ENCODE measurements at regions not wholly inside any gene's neighbourhood (a gene's known extent, or its start where the extent isn't known, plus 50 kb on each side); places are given as distances from the start of the nearest gene placed in this dataset.

DNA sequence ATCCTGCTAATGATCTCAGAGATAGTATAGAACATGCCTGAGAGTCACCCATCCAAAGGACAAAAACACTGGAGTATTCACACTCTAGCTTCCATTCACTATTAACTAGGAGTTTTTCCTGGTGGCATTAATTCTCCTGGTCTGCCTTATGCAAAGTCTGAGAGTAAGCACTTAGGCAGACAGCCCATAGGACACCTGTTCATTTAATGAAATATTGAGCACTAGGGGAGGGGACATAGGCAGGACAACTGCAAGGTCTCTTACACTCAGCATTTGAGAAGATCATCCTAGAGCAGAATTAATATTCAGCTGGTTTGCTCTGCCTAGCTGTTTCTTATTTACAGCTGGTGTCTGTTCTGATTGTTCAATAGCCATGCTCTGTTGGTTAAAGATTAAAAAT, 508.5 kb downstream of the CENPC start:
- no peaks in the 10 kb centered on the region for H3K36me3 Mint-ChIP-seq (ENCODE audit: insufficient read depth, unreplicated experiment)
- BruUV-seq (replicated peaks): no TSS peak
- no peak for DNase-seq (ENCODE audit: unreplicated experiment)
- peaks cover 26% of the 10 kb centered on the region for H3K4me1 Mint-ChIP-seq (ENCODE audit: insufficient read depth, unreplicated experiment)
- H3K27me3 Mint-ChIP-seq (ENCODE audit: insufficient read depth, unreplicated experiment): no peaks in the 10 kb centered on the region
- ChIA-PET CTCF (interaction anchor here (0.6 to 1.5 kb wide), 5 partner anchors 11 to 1401 kb away, joined by 3 to 5 read pairs (median 4); no protein-coding TSS in a partner anchor), POLR2A (interaction anchor here (1.7 kb wide), 1 partner anchor 12 kb away, joined by 5 read pairs; no protein-coding TSS in a partner anchor)
- H3K27ac Mint-ChIP-seq (ENCODE audit: low read depth, unreplicated experiment): no peak overlapping the region
- H3K9me3 Mint-ChIP-seq (ENCODE audit: unreplicated experiment): peaks cover 6% of the 10 kb centered on the region
- H3K4me3 Mint-ChIP-seq (ENCODE audit: unreplicated experiment): no peak overlapping the region
- intact Hi-C loops (cut with micrococcal nuclease): no loop called here
- TF ChIP-seq, protein P1, sequence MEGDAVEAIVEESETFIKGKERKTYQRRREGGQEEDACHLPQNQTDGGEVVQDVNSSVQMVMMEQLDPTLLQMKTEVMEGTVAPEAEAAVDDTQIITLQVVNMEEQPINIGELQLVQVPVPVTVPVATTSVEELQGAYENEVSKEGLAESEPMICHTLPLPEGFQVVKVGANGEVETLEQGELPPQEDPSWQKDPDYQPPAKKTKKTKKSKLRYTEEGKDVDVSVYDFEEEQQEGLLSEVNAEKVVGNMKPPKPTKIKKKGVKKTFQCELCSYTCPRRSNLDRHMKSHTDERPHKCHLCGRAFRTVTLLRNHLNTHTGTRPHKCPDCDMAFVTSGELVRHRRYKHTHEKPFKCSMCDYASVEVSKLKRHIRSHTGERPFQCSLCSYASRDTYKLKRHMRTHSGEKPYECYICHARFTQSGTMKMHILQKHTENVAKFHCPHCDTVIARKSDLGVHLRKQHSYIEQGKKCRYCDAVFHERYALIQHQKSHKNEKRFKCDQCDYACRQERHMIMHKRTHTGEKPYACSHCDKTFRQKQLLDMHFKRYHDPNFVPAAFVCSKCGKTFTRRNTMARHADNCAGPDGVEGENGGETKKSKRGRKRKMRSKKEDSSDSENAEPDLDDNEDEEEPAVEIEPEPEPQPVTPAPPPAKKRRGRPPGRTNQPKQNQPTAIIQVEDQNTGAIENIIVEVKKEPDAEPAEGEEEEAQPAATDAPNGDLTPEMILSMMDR (IDR thresholded peaks at IDR 0.05; ENCODE audit: unreplicated experiment): no peak

DNA sequence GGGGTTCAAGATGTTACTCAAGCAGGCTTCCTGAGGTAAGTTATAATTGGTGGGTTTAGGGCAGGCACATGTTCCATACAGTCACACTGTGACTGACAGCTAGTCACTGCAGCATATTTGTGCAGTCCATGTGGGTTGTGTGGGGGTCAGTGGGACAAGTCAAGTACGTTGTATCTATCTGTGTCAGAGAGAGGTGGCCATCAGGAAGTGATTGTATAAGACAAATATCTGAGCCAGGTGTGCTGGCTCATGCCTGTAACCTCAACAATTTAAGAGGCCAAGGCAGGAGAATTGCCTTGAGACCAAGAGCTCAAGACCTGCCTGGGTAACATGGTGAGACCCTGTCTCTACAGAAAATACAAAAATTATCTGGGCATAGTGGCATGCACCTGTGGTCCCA, 509.3 kb downstream of the CENPC start:
- no TSS peak for BruUV-seq (replicated peaks)
- peak overlapping the region; percentile 35 for H3K27ac Mint-ChIP-seq (ENCODE audit: low read depth, unreplicated experiment)
- H3K4me3 Mint-ChIP-seq (ENCODE audit: unreplicated experiment): no peak overlapping the region
- peak; percentile 25 for DNase-seq (ENCODE audit: unreplicated experiment)
- no peaks in the 10 kb centered on the region for H3K36me3 Mint-ChIP-seq (ENCODE audit: insufficient read depth, unreplicated experiment)
- ChIA-PET POLR2A (interaction anchor here (1.7 kb wide), 1 partner anchor 13 kb away, joined by 5 read pairs; no protein-coding TSS in a partner anchor), CTCF (interaction anchor here (0.6 to 1.0 kb wide), 5 partner anchors 17 to 1400 kb away, joined by 3 to 4 read pairs (median 3); no protein-coding TSS in a partner anchor)
- intact Hi-C loops (cut with micrococcal nuclease): no loop called here
- H3K4me1 Mint-ChIP-seq (ENCODE audit: insufficient read depth, unreplicated experiment): peaks cover 26% of the 10 kb centered on the region
- peaks cover 6% of the 10 kb centered on the region for H3K9me3 Mint-ChIP-seq (ENCODE audit: unreplicated experiment)
- no peaks in the 10 kb centered on the region for H3K27me3 Mint-ChIP-seq (ENCODE audit: insufficient read depth, unreplicated experiment)
- TF ChIP-seq, protein P1 (IDR thresholded peaks at IDR 0.05; ENCODE audit: unreplicated experiment): no peak

DNA sequence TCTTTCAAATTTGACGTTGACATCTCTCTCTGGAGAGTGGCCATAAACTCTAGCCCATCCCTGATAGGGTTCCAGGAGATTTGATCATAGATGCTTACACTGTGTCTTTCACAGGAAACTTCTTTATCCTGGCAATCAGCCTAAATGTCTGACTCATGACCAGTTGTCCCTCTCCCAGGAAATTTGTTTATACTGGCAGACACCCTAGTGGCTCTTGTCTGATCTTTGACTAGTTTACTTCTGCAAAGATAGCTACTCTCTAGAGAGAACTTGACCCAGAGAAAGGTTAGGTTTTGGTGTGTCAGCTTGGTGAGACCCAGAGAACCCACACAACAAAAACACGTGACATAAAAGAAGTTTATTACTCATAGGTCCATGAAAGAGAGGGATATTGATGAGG, 509.8 kb downstream of the CENPC start:
- POLR2A ChIA-PET: interaction anchor here (0.6 to 0.7 kb wide), 2 partner anchors 49 to 299 kb away, joined by 3 to 4 read pairs; no protein-coding TSS in a partner anchor
- H3K9me3 Mint-ChIP-seq (ENCODE audit: unreplicated experiment): peaks cover 6% of the 10 kb centered on the region
- H3K27ac Mint-ChIP-seq (ENCODE audit: low read depth, unreplicated experiment): peak overlapping the region; percentile 35
- intact Hi-C loops (cut with micrococcal nuclease): no loop called here
- H3K4me3 Mint-ChIP-seq (ENCODE audit: unreplicated experiment): no peak overlapping the region
- peak; percentile 97 for DNase-seq (ENCODE audit: unreplicated experiment)
- TF ChIP-seq, protein P1 (IDR thresholded peaks at IDR 0.05; ENCODE audit: unreplicated experiment): no peak
- H3K27me3 Mint-ChIP-seq (ENCODE audit: insufficient read depth, unreplicated experiment): no peaks in the 10 kb centered on the region
- H3K4me1 Mint-ChIP-seq (ENCODE audit: insufficient read depth, unreplicated experiment): peaks cover 26% of the 10 kb centered on the region
- H3K36me3 Mint-ChIP-seq (ENCODE audit: insufficient read depth, unreplicated experiment): no peaks in the 10 kb centered on the region
- no TSS peak for BruUV-seq (replicated peaks)
- CTCF ChIA-PET: interaction anchor here (0.6 kb wide), 2 partner anchors 89 to 1098 kb away, joined by 3 to 4 read pairs; no protein-coding TSS in a partner anchor

DNA sequence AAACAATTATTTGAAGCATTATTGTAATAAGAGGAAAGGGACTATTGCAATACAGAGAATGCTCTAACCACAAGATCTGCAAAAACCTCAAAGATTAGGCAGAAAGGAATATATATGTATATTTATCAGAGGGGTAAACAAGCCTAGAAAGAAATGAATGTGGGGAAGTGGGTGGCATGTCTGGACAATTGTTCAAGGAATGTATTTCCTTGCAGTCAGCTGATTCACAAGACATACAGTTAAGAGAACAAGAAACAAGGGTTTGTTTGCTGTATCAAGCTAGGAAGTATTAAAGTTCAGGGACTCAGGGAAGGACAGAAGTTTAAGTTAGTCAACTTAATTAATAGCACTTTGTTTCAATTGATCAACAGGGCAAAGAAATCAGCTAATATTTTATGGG, 514.7 kb downstream of the CENPC start:
- intact Hi-C loops (cut with micrococcal nuclease): no loop called here
- H3K27ac Mint-ChIP-seq (ENCODE audit: low read depth, unreplicated experiment): no peak overlapping the region
- BruUV-seq (replicated peaks): no TSS peak
- H3K4me3 Mint-ChIP-seq (ENCODE audit: unreplicated experiment): no peak overlapping the region
- ChIA-PET CTCF (no interaction called here), POLR2A (no interaction called here)
- H3K27me3 Mint-ChIP-seq (ENCODE audit: insufficient read depth, unreplicated experiment): no peaks in the 10 kb centered on the region
- TF ChIP-seq, protein P1 (IDR thresholded peaks at IDR 0.05; ENCODE audit: unreplicated experiment): no peak
- no peaks in the 10 kb centered on the region for H3K36me3 Mint-ChIP-seq (ENCODE audit: insufficient read depth, unreplicated experiment)
- peaks cover 11% of the 10 kb centered on the region for H3K4me1 Mint-ChIP-seq (ENCODE audit: insufficient read depth, unreplicated experiment)
- no peak for DNase-seq (ENCODE audit: unreplicated experiment)
- peaks cover 2% of the 10 kb centered on the region for H3K9me3 Mint-ChIP-seq (ENCODE audit: unreplicated experiment)
